ENCODE measurements at regions not wholly inside any gene's neighbourhood (a gene's known extent, or its start where the extent isn't known, plus 50 kb on each side); places are given as distances from the start of the nearest gene placed in this dataset.

GRCh38 chr2:184114439-184114838 lies 483.9 kb upstream of the ZNF804A start:
- TF ChIP-seq CTCF (conservative IDR thresholded peaks at IDR 0.05; ENCODE audit: low read depth in 2 of 2) (no peak), CREB1 (CRISPR knock-in tag; IDR thresholded peaks at IDR 0.05; ENCODE audit: low read depth) (no peak)

Data from GM23338 (cell line).